ENCODE measurements at regions not wholly inside any gene's neighbourhood (a gene's known extent, or its start where the extent isn't known, plus 50 kb on each side); places are given as distances from the start of the nearest gene placed in this dataset.

- no peak overlapping the region for H3K23ac ChIP-seq (ENCODE audit: low read length)
- no peak overlapping the region for H4K8ac ChIP-seq (ENCODE audit: low read depth, low read length)
- H2BK120ac ChIP-seq (ENCODE audit: low read depth, low read length): no peak overlapping the region
- H3K4me3 ChIP-seq (ENCODE audit: low read length): no peak overlapping the region
- H3K4me2 ChIP-seq (ENCODE audit: low read length): no peak overlapping the region
- H3K36me3 ChIP-seq (ENCODE audit: control insufficient read depth, insufficient read depth, low read length): no peaks in the 10 kb centered on the region
- H3K27me3 ChIP-seq (ENCODE audit: insufficient read depth, low read length, poor library complexity): no peaks in the 10 kb centered on the region
- no peak overlapping the region for H3K27ac ChIP-seq (ENCODE audit: low read depth, low read length)
- no peak overlapping the region for H3K4ac ChIP-seq (ENCODE audit: low read depth, low read length)
- H3K9ac ChIP-seq (ENCODE audit: low read length): no peak overlapping the region
- H4K5ac ChIP-seq (ENCODE audit: low read length): no peak overlapping the region
- H3K18ac ChIP-seq (ENCODE audit: low read length): no peak overlapping the region
- H3K79me2 ChIP-seq (ENCODE audit: control insufficient read depth, insufficient read depth, low read length): no peaks in the 10 kb centered on the region
- H2BK5ac ChIP-seq (ENCODE audit: low read length): no peak overlapping the region
- H3K56ac ChIP-seq (ENCODE audit: low read length): no peak overlapping the region
- DNase-seq: no peak
- H2AK5ac ChIP-seq (ENCODE audit: low read length): no peak overlapping the region
- H3K79me1 ChIP-seq (ENCODE audit: low read length): no peaks in the 10 kb centered on the region
- H2BK15ac ChIP-seq (replicated peaks; ENCODE audit: low read depth): no peak overlapping the region
- no peaks in the 10 kb centered on the region for H3K4me1 ChIP-seq (ENCODE audit: control insufficient read depth, low read depth, low read length)
- no CpG with 5 or more reads among the region's 1 CpG for WGBS (ENCODE audit: extremely low coverage, insufficient coverage, low lambda C conversion rate)
Measured at GRCh38 chr9:25381141-25381540, 297.1 kb downstream of the TUSC1 start.

- Histone ChIP-seq H3K4me3 (ENCODE audit: low read length) (no peak overlapping the region), H2BK5ac (ENCODE audit: low read length) (no peak overlapping the region), H3K27me3 (ENCODE audit: insufficient read depth, low read length, poor library complexity) (no peaks in the 10 kb centered on the region), H2BK15ac (replicated peaks; ENCODE audit: low read depth) (no peak overlapping the region), H3K9ac (ENCODE audit: low read length) (no peak overlapping the region), H3K23ac (ENCODE audit: low read length) (no peak overlapping the region), H3K27ac (ENCODE audit: low read depth, low read length) (no peak overlapping the region), H3K56ac (ENCODE audit: low read length) (no peak overlapping the region), H3K79me1 (ENCODE audit: low read length) (no peaks in the 10 kb centered on the region), H3K79me2 (ENCODE audit: control insufficient read depth, insufficient read depth, low read length) (no peaks in the 10 kb centered on the region), H3K18ac (ENCODE audit: low read length) (no peak overlapping the region), H3K4me1 (ENCODE audit: control insufficient read depth, low read depth, low read length) (no peaks in the 10 kb centered on the region), H4K8ac (ENCODE audit: low read depth, low read length) (no peak overlapping the region), H3K4me2 (ENCODE audit: low read length) (no peak overlapping the region), H3K4ac (ENCODE audit: low read depth, low read length) (no peak overlapping the region), H4K5ac (ENCODE audit: low read length) (no peak overlapping the region), H3K36me3 (ENCODE audit: control insufficient read depth, insufficient read depth, low read length) (no peaks in the 10 kb centered on the region), H2AK5ac (ENCODE audit: low read length) (no peak overlapping the region), H2BK120ac (ENCODE audit: low read depth, low read length) (no peak overlapping the region)
- whole genome bisulfite sequencing (ENCODE audit: extremely low coverage, insufficient coverage, low lambda C conversion rate): no CpG with 5 or more reads among the region's 10 CpGs
- no peak for DNase-seq
Measured at GRCh38 chr9:25377039-25377438, 301.2 kb downstream of the TUSC1 start.

DNA sequence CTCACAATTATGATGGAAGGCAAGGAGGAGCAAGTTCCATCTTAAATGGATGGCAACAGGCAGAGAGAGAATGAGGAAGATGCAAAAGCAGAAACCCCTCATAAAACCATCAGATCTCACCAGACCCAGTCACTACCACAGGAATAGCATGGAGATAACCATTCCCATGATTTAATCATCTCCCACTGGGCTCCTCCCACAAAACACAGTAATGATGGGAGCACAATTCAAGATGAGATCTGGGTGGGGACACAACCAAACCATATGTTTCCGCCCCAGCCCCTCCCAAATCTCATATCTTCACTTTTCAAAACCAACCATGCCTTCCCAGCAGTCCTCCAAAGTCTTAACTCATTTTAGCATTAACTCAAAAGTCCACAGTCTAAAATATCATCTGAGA is 304.0 kb downstream of the TUSC1 start:
- Histone ChIP-seq H3K36me3 (ENCODE audit: control insufficient read depth, insufficient read depth, low read length) (no peaks in the 10 kb centered on the region), H2AK5ac (ENCODE audit: low read length) (no peak overlapping the region), H3K4me2 (ENCODE audit: low read length) (no peak overlapping the region), H3K27me3 (ENCODE audit: insufficient read depth, low read length, poor library complexity) (no peaks in the 10 kb centered on the region), H3K4me3 (ENCODE audit: low read length) (no peak overlapping the region), H2BK120ac (ENCODE audit: low read depth, low read length) (no peak overlapping the region), H3K56ac (ENCODE audit: low read length) (no peak overlapping the region), H3K4ac (ENCODE audit: low read depth, low read length) (no peak overlapping the region), H3K79me1 (ENCODE audit: low read length) (no peaks in the 10 kb centered on the region), H3K79me2 (ENCODE audit: control insufficient read depth, insufficient read depth, low read length) (no peaks in the 10 kb centered on the region), H3K18ac (ENCODE audit: low read length) (no peak overlapping the region), H3K9ac (ENCODE audit: low read length) (no peak overlapping the region), H4K5ac (ENCODE audit: low read length) (no peak overlapping the region), H4K8ac (ENCODE audit: low read depth, low read length) (no peak overlapping the region), H3K4me1 (ENCODE audit: control insufficient read depth, low read depth, low read length) (no peaks in the 10 kb centered on the region), H3K27ac (ENCODE audit: low read depth, low read length) (no peak overlapping the region), H2BK5ac (ENCODE audit: low read length) (no peak overlapping the region), H3K23ac (ENCODE audit: low read length) (no peak overlapping the region), H2BK15ac (replicated peaks; ENCODE audit: low read depth) (no peak overlapping the region)
- no CpG with 5 or more reads among the region's 1 CpG for WGBS (ENCODE audit: extremely low coverage, insufficient coverage, low lambda C conversion rate)
- no peak for DNase-seq

GRCh38 chr9:25366906-25367305 is 311.3 kb downstream of the TUSC1 start:
- Histone ChIP-seq H3K4me2 (ENCODE audit: low read length) (no peak overlapping the region), H3K4ac (ENCODE audit: low read depth, low read length) (no peak overlapping the region), H3K9ac (ENCODE audit: low read length) (no peak overlapping the region), H4K5ac (ENCODE audit: low read length) (no peak overlapping the region), H3K79me2 (ENCODE audit: control insufficient read depth, insufficient read depth, low read length) (no peaks in the 10 kb centered on the region), H3K27me3 (ENCODE audit: insufficient read depth, low read length, poor library complexity) (no peaks in the 10 kb centered on the region), H2BK120ac (ENCODE audit: low read depth, low read length) (no peak overlapping the region), H3K36me3 (ENCODE audit: control insufficient read depth, insufficient read depth, low read length) (no peaks in the 10 kb centered on the region), H3K56ac (ENCODE audit: low read length) (no peak overlapping the region), H3K18ac (ENCODE audit: low read length) (no peak overlapping the region), H3K4me1 (ENCODE audit: control insufficient read depth, low read depth, low read length) (no peaks in the 10 kb centered on the region), H2BK5ac (ENCODE audit: low read length) (no peak overlapping the region), H3K27ac (ENCODE audit: low read depth, low read length) (no peak overlapping the region), H2BK15ac (replicated peaks; ENCODE audit: low read depth) (no peak overlapping the region), H4K8ac (ENCODE audit: low read depth, low read length) (no peak overlapping the region), H3K23ac (ENCODE audit: low read length) (no peak overlapping the region), H2AK5ac (ENCODE audit: low read length) (no peak overlapping the region), H3K79me1 (ENCODE audit: low read length) (no peaks in the 10 kb centered on the region), H3K4me3 (ENCODE audit: low read length) (no peak overlapping the region)
- DNase-seq: no peak
- WGBS (ENCODE audit: extremely low coverage, insufficient coverage, low lambda C conversion rate): no CpG with 5 or more reads among the region's 1 CpG

DNA sequence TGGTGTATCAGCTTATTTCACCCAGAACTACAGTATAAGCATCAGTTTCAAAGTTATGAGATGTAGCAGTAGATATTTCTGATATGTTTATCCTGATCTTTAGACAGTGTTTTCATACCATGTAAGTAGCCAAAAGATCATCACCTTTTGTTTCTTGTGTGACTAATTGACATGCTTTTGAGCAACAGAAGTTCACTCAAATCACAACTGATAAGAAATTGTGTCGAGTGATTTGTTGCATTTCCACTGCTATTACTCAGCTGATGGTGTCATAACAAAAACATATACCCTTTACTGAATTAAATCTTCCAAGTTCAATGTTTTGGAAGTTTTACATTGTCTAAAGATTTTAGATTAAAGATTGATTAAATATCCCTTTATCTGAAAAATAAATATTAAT is 324.5 kb downstream of the TUSC1 start:
- no peak overlapping the region for H3K4me2 ChIP-seq (ENCODE audit: low read length)
- no peak overlapping the region for H3K4me3 ChIP-seq (ENCODE audit: low read length)
- no peak overlapping the region for H2AK5ac ChIP-seq (ENCODE audit: low read length)
- H3K56ac ChIP-seq (ENCODE audit: low read length): no peak overlapping the region
- no peak overlapping the region for H2BK5ac ChIP-seq (ENCODE audit: low read length)
- H3K18ac ChIP-seq (ENCODE audit: low read length): no peak overlapping the region
- peak; percentile 19 for DNase-seq
- no peak overlapping the region for H3K23ac ChIP-seq (ENCODE audit: low read length)
- H3K27ac ChIP-seq (ENCODE audit: low read depth, low read length): no peak overlapping the region
- no peak overlapping the region for H4K8ac ChIP-seq (ENCODE audit: low read depth, low read length)
- no CpG with 5 or more reads among the region's 1 CpG for WGBS (ENCODE audit: extremely low coverage, insufficient coverage, low lambda C conversion rate)
- no peaks in the 10 kb centered on the region for H3K79me1 ChIP-seq (ENCODE audit: low read length)
- H3K79me2 ChIP-seq (ENCODE audit: control insufficient read depth, insufficient read depth, low read length): no peaks in the 10 kb centered on the region
- H3K9ac ChIP-seq (ENCODE audit: low read length): no peak overlapping the region
- H2BK15ac ChIP-seq (replicated peaks; ENCODE audit: low read depth): no peak overlapping the region
- H3K27me3 ChIP-seq (ENCODE audit: insufficient read depth, low read length, poor library complexity): no peaks in the 10 kb centered on the region
- H3K36me3 ChIP-seq (ENCODE audit: control insufficient read depth, insufficient read depth, low read length): no peaks in the 10 kb centered on the region
- no peak overlapping the region for H4K5ac ChIP-seq (ENCODE audit: low read length)
- no peak overlapping the region for H2BK120ac ChIP-seq (ENCODE audit: low read depth, low read length)
- H3K4ac ChIP-seq (ENCODE audit: low read depth, low read length): no peak overlapping the region
- H3K4me1 ChIP-seq (ENCODE audit: control insufficient read depth, low read depth, low read length): no peaks in the 10 kb centered on the region

DNA sequence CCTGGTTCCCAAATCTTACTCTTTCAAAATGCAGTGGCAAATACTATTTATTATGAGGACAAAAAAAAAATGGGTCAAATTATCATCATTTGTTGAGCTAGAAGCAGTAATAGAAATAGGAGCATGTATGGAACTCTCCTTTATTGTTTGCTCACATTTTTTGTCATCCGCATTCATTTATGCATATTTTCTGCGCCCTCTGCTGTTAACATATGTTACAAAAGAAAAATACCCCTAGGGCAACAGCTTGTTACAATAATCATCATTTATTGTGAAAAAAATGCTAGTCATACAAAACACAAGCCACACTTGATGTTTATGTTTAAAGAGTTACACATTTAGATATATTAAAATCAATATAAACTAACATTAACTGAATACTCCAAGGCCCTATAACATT is 328.2 kb downstream of the TUSC1 start:
- Histone ChIP-seq H3K23ac (ENCODE audit: low read length) (no peak overlapping the region), H3K4me2 (ENCODE audit: low read length) (no peak overlapping the region), H2BK5ac (ENCODE audit: low read length) (no peak overlapping the region), H3K18ac (ENCODE audit: low read length) (no peak overlapping the region), H2AK5ac (ENCODE audit: low read length) (no peak overlapping the region), H3K4ac (ENCODE audit: low read depth, low read length) (no peak overlapping the region), H4K8ac (ENCODE audit: low read depth, low read length) (no peak overlapping the region), H3K56ac (ENCODE audit: low read length) (no peak overlapping the region), H3K4me3 (ENCODE audit: low read length) (no peak overlapping the region), H4K5ac (ENCODE audit: low read length) (no peak overlapping the region), H2BK15ac (replicated peaks; ENCODE audit: low read depth) (no peak overlapping the region), H3K27ac (ENCODE audit: low read depth, low read length) (no peak overlapping the region), H3K4me1 (ENCODE audit: control insufficient read depth, low read depth, low read length) (no peaks in the 10 kb centered on the region), H2BK120ac (ENCODE audit: low read depth, low read length) (no peak overlapping the region), H3K79me2 (ENCODE audit: control insufficient read depth, insufficient read depth, low read length) (no peaks in the 10 kb centered on the region), H3K27me3 (ENCODE audit: insufficient read depth, low read length, poor library complexity) (no peaks in the 10 kb centered on the region), H3K9ac (ENCODE audit: low read length) (no peak overlapping the region), H3K36me3 (ENCODE audit: control insufficient read depth, insufficient read depth, low read length) (no peaks in the 10 kb centered on the region), H3K79me1 (ENCODE audit: low read length) (no peaks in the 10 kb centered on the region)
- no peak for DNase-seq
- no CpG with 5 or more reads among the region's 2 CpGs for WGBS (ENCODE audit: extremely low coverage, insufficient coverage, low lambda C conversion rate)

Measured in mesendoderm (in vitro differentiated cells).